ENCODE measurements at regions not wholly inside any gene's neighbourhood (a gene's known extent, or its start where the extent isn't known, plus 50 kb on each side); places are given as distances from the start of the nearest gene placed in this dataset.

DNA sequence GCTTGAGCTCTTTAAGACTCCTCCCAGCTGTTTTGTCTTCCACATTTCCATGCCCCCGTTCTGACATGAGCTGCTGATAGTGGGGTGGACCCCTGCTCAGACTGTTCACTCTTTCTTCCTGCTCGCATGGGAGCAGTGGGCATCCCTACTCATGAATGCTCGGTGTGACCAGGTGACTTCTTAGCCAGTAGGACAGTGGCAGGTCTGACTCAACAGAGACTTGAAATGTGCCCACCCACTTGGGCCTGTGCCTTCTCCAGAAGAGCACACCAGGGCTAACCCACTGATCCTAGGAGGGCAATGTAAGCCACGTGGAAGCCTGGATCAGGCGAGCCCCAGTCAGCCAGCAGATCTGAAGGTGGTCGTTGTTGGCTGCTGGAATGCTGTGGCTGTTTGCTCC lies 582.0 kb downstream of the QKI start:
- no peak for TF ChIP-seq RAD21 (IDR thresholded peaks at IDR 0.05; ENCODE audit: low read depth)
- TF ChIP-seq FOXM1 (IDR thresholded peaks at IDR 0.05; ENCODE audit: borderline replicate concordance, low read depth): no peak
- no peak for TF ChIP-seq CREB1 (IDR thresholded peaks at IDR 0.05; ENCODE audit: low read depth)
- TF ChIP-seq EP300 (IDR thresholded peaks at IDR 0.05; ENCODE audit: borderline replicate concordance): no peak
- TF ChIP-seq, protein P1, sequence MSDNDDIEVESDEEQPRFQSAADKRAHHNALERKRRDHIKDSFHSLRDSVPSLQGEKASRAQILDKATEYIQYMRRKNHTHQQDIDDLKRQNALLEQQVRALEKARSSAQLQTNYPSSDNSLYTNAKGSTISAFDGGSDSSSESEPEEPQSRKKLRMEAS (IDR thresholded peaks at IDR 0.05): no peak
- no peak for TF ChIP-seq YY1 (IDR thresholded peaks at IDR 0.05; ENCODE audit: low read depth)
